B cell (primary cell): ENCODE measurements at regions not wholly inside any gene's neighbourhood (a gene's known extent, or its start where the extent isn't known, plus 50 kb on each side); places are given as distances from the start of the nearest gene placed in this dataset.

Experiments used
- ATAC-seq: fragments of 200-7000 bp; cut with Tn5 transposase; one replicate; pipeline ENCODE4 v1.10.0; 2021; ENCODE audit warnings: low read depth, mild to moderate bottlenecking, moderate number of reproducible peaks, moderate library complexity
- CTCF ChIA-PET: fragments of 350-600 bp; sonication (Branson Sonifier 250); formaldehyde crosslinking; loops from one replicate; lab custom pipeline; 2021; ENCODE audit warnings: antibody characterized with exemption, inconsistent platforms; lab: Charles Lee
- POLR2A ChIA-PET: fragments of 350-600 bp; sonication (Branson Sonifier 250); formaldehyde crosslinking; loops from one replicate; lab custom pipeline; 2021; ENCODE audit warnings: antibody characterized with exemption; lab: Charles Lee
- DNase-seq: peaks from one replicate; pipeline ENCODE4 v3.0.0; 2013
- H2AFZ ChIP-seq: 2 replicates; pipeline ENCODE4 v1.6.1; 2012; ENCODE audit warnings: mild to moderate bottlenecking, low read depth, low read length; ENCODE audit not compliant: insufficient read depth, poor library complexity, severe bottlenecking
- H3K27ac ChIP-seq, 2 donors: 1 replicate in 1 of 2; 2 replicates in 1 of 2; pipeline ENCODE4 v1.5.1; 2012 to 2013; ENCODE audit warnings: low read length in 2 of 2, mild to moderate bottlenecking in 2 of 2, moderate library complexity in 1 of 2
- H3K27me3 ChIP-seq, 4 experiments: fragments of 200-600 bp in 1 of 4; sonication (generic) in 1 of 4; replicated peaks in 1 of 4; 1 replicate in 2 of 4; 2 replicates in 2 of 4; pipeline versions ENCODE4 v1.6.1 to v1.7.0; 2013 to 2016; ENCODE audit warnings: low read length in 3 of 4, mild to moderate bottlenecking in 2 of 4, mixed read lengths in 1 of 4, moderate library complexity in 1 of 4; ENCODE audit not compliant: insufficient read depth in 4 of 4, control insufficient read depth in 3 of 4; ENCODE audit errors: control extremely low read depth in 1 of 4
- H3K36me3 ChIP-seq, 2 experiments: replicated peaks in 1 of 2; 1 replicate in 1 of 2; 2 replicates in 1 of 2; pipeline versions ENCODE4 v1.6.1 to v1.7.1; 2013; ENCODE audit warnings: low read length in 1 of 2; ENCODE audit not compliant: insufficient read depth in 2 of 2, control insufficient read depth in 1 of 2; ENCODE audit errors: control extremely low read depth in 1 of 2, extremely low read depth in 1 of 2
- H3K4me1 ChIP-seq, 2 donors: fragments of 200-600 bp in 1 of 2; sonication (generic) in 1 of 2; 1 replicate in 1 of 2; 2 replicates in 1 of 2; pipeline versions ENCODE4 v1.5.1 to v1.6.1; 2013 to 2017; ENCODE audit warnings: low read length in 2 of 2; ENCODE audit not compliant: control insufficient read depth in 2 of 2, insufficient read depth in 2 of 2
- H3K4me2 ChIP-seq: replicated peaks from 2 replicates; pipeline ENCODE3; 2012; ENCODE audit warnings: mild to moderate bottlenecking, low read depth, low read length; ENCODE audit not compliant: poor library complexity, severe bottlenecking
- H3K4me3 ChIP-seq, 5 experiments: fragments of 200-600 bp in 1 of 5; sonication (generic) in 1 of 5; 1 replicate in 3 of 5; 2 replicates in 2 of 5; pipeline versions ENCODE4 v1.5.1 to v1.7.0; 2011 to 2016; ENCODE audit warnings: low read length in 4 of 5, mild to moderate bottlenecking in 4 of 5, low read depth in 2 of 5, control low read depth in 1 of 5, moderate library complexity in 1 of 5; ENCODE audit not compliant: insufficient read depth in 1 of 5; ENCODE audit errors: control extremely low read depth in 1 of 5, extremely low read depth in 1 of 5
- H3K79me2 ChIP-seq: fragments of 200-600 bp; sonication (generic); one replicate; pipeline ENCODE4 v1.6.0; 2016; ENCODE audit warnings: low read length; ENCODE audit not compliant: control insufficient read depth, insufficient read depth
- H3K9ac ChIP-seq: fragments of 200-600 bp; sonication (generic); 2 replicates; pipeline ENCODE4 v1.6.1; 2017; ENCODE audit warnings: mild to moderate bottlenecking, low read length, moderate library complexity
- H3K9me3 ChIP-seq, 3 donors: one replicate each; pipeline versions ENCODE4 v1.6.1 to v1.7.1; 2013; ENCODE audit warnings: low read length in 2 of 3; ENCODE audit not compliant: control insufficient read depth in 2 of 3, insufficient read depth in 1 of 3; ENCODE audit errors: control extremely low read depth in 1 of 3
- H4K20me1 ChIP-seq: 2 replicates; pipeline ENCODE4 v1.6.0; 2012; ENCODE audit warnings: mild to moderate bottlenecking, low read length; ENCODE audit not compliant: insufficient read depth, control insufficient read depth, poor library complexity, severe bottlenecking
- H3K27ac Mint-ChIP-seq: one replicate; pipeline ENCODE4 v1.8.0; 2021; ENCODE audit warnings: mixed read lengths
- H3K27me3 Mint-ChIP-seq: one replicate; pipeline ENCODE4 v1.8.0; 2021; ENCODE audit warnings: mixed read lengths
- H3K4me1 Mint-ChIP-seq: one replicate; pipeline ENCODE4 v1.8.0; 2021; ENCODE audit warnings: mixed read lengths
- H3K4me3 Mint-ChIP-seq: one replicate; pipeline ENCODE4 v1.8.0; 2021; ENCODE audit warnings: mixed read lengths
- H3K9me3 Mint-ChIP-seq: one replicate; pipeline ENCODE4 v1.8.0; 2022; ENCODE audit warnings: mixed read lengths; ENCODE audit not compliant: insufficient read depth
- EZH2 ChIP-seq: IDR thresholded peaks from 2 replicates; pipeline ENCODE4 v1.6.1; 2012; ENCODE audit warnings: borderline replicate concordance, low read depth, mild to moderate bottlenecking, moderate library complexity, low read length; ENCODE audit not compliant: insufficient read depth, poor library complexity, severe bottlenecking
- intact Hi-C: fragments of 100-400 bp; cut with micrococcal nuclease; formaldehyde crosslinking; loops from one replicate; pipeline ENCODE4 v1.10.0; 2022
- TF ChIP-seq, protein P1 (sequence below): fragments of 200-600 bp; IDR thresholded peaks from one replicate; pipeline ENCODE4 v1.8.0; 2022; ENCODE audit warnings: antibody characterized with exemption, mild to moderate bottlenecking

DNA sequence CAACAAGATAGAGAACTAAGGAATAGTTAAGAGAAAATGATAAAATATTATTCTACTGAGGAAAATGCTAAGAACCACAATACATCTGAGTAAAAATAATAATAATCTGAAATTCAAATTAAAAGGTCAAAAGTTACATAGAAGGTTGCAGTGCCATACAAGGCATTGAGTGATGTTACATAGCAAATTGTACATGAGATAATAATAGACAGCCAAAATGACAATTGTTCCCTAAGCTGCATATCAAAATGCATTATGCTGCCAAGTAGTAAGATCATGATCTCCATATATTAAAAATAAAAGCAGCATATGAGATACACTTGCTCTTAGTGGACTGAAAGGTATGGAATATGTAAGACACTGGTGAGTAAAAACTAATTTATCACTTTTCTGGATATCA lies 547.7 kb downstream of the KCNT2 start:
- Histone ChIP-seq H3K27ac (no peak overlapping the region), H3K79me2 (no peaks in the 10 kb centered on the region), H3K4me1 (no peaks in the 10 kb centered on the region), H3K36me3 (no peaks in the 10 kb centered on the region), H3K9ac (no peak overlapping the region), H3K27me3 (no peaks in the 10 kb centered on the region), H2AFZ (no peak overlapping the region), H3K4me2 (no peak overlapping the region), H3K9me3 (no peaks in the 10 kb centered on the region), H3K4me3 (no peak overlapping the region), H4K20me1 (no peaks in the 10 kb centered on the region)
- H3K9me3 Mint-ChIP-seq: no peaks in the 10 kb centered on the region
- H3K4me1 Mint-ChIP-seq: no peaks in the 10 kb centered on the region
- intact Hi-C loops: no loop called here
- no peak overlapping the region for H3K4me3 Mint-ChIP-seq
- no peak for DNase-seq
- TF ChIP-seq, protein P1, sequence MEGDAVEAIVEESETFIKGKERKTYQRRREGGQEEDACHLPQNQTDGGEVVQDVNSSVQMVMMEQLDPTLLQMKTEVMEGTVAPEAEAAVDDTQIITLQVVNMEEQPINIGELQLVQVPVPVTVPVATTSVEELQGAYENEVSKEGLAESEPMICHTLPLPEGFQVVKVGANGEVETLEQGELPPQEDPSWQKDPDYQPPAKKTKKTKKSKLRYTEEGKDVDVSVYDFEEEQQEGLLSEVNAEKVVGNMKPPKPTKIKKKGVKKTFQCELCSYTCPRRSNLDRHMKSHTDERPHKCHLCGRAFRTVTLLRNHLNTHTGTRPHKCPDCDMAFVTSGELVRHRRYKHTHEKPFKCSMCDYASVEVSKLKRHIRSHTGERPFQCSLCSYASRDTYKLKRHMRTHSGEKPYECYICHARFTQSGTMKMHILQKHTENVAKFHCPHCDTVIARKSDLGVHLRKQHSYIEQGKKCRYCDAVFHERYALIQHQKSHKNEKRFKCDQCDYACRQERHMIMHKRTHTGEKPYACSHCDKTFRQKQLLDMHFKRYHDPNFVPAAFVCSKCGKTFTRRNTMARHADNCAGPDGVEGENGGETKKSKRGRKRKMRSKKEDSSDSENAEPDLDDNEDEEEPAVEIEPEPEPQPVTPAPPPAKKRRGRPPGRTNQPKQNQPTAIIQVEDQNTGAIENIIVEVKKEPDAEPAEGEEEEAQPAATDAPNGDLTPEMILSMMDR: no peak
- no peak for TF ChIP-seq EZH2
- no peak for ATAC-seq
- CTCF ChIA-PET: no interaction called here
- POLR2A ChIA-PET: no interaction called here
- H3K27ac Mint-ChIP-seq: no peak overlapping the region
- H3K27me3 Mint-ChIP-seq: no peaks in the 10 kb centered on the region

DNA sequence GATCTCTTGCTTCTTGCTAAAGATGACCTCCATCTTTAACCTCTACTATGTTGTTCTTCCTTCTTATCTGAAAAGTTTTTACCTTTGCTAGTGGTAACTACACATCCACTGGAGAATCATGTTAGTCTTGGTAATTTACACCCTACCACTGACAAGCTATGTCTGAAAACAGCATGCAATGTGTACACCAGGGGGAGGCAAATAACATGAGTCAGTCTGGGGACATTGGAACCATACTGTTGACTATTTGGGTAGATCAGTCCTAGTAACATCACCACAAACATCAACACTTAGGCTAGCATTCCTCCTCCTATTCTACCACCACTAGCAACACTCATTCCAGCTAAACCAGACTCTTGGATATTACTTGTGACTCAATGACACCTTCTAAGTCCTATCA lies 549.0 kb downstream of the KCNT2 start:
- Histone ChIP-seq H4K20me1 (no peaks in the 10 kb centered on the region), H3K27me3 (no peaks in the 10 kb centered on the region), H3K79me2 (no peaks in the 10 kb centered on the region), H3K9ac (no peak overlapping the region), H2AFZ (no peak overlapping the region), H3K36me3 (no peaks in the 10 kb centered on the region), H3K9me3 (no peaks in the 10 kb centered on the region), H3K4me3 (no peak overlapping the region), H3K4me1 (no peaks in the 10 kb centered on the region), H3K4me2 (no peak overlapping the region), H3K27ac (no peak overlapping the region)
- no peak for TF ChIP-seq EZH2
- TF ChIP-seq, protein P1: no peak
- intact Hi-C loops: no loop called here
- Mint-ChIP-seq H3K9me3 (no peaks in the 10 kb centered on the region), H3K4me1 (no peaks in the 10 kb centered on the region), H3K4me3 (no peak overlapping the region), H3K27ac (no peak overlapping the region), H3K27me3 (no peaks in the 10 kb centered on the region)
- DNase-seq: no peak
- POLR2A ChIA-PET: no interaction called here
- no peak for ATAC-seq
- CTCF ChIA-PET: no interaction called here
